Smooth muscle cell (in vitro differentiated cells): ENCODE measurements at regions not wholly inside any gene's neighbourhood (a gene's known extent, or its start where the extent isn't known, plus 50 kb on each side); places are given as distances from the start of the nearest gene placed in this dataset.
"Not testable (repeated sequence)": the region's sequence is repeated elsewhere in the genome, so short reads cannot be mapped to it uniquely, and the experiment has no call there.

ENCODE experiments used
- DNase-seq: peaks from one replicate; lab custom pipeline; 2025; ENCODE audit not compliant: unreplicated experiment; lab: John Stamatoyannopoulos, UW
- H2AFZ ChIP-seq: fragments of 200-600 bp; sonication (generic); 2 replicates; pipeline ENCODE4 v1.6.0; 2016; ENCODE audit warnings: antibody characterized with exemption, low read depth, mild to moderate bottlenecking
- H3F3A ChIP-seq: fragments of 200-600 bp; sonication (generic); 2 replicates; pipeline ENCODE4 v1.6.0; 2017; ENCODE audit warnings: antibody characterized with exemption, low read depth
- H3K27ac ChIP-seq: fragments of 200-600 bp; sonication (generic); 2 replicates; pipeline ENCODE4 v1.5.1; 2016; ENCODE audit warnings: low read depth, mild to moderate bottlenecking
- H3K27me3 ChIP-seq: fragments of 200-600 bp; sonication (generic); 2 replicates; pipeline ENCODE4 v1.6.1; 2016; ENCODE audit warnings: low read depth, mild to moderate bottlenecking
- H3K36me3 ChIP-seq: fragments of 200-600 bp; sonication (generic); 2 replicates; pipeline ENCODE4 v1.5.1; 2016; ENCODE audit warnings: low read depth
- H3K4me1 ChIP-seq: fragments of 200-600 bp; sonication (generic); 2 replicates; pipeline ENCODE4 v1.5.1; 2016; ENCODE audit warnings: low read depth
- H3K4me2 ChIP-seq: fragments of 200-600 bp; sonication (generic); 2 replicates; pipeline ENCODE4 v1.6.0; 2016; ENCODE audit warnings: mild to moderate bottlenecking
- H3K4me3 ChIP-seq: fragments of 200-600 bp; sonication (generic); 2 replicates; pipeline ENCODE4 v1.5.1; 2016; ENCODE audit warnings: mild to moderate bottlenecking
- H3K79me2 ChIP-seq: fragments of 200-600 bp; sonication (generic); 2 replicates; pipeline ENCODE4 v1.6.0; 2016; ENCODE audit warnings: low read depth, mild to moderate bottlenecking
- H3K9ac ChIP-seq: fragments of 200-600 bp; sonication (generic); 2 replicates; pipeline ENCODE4 v1.6.0; 2016; ENCODE audit warnings: low read depth
- H3K9me3 ChIP-seq: fragments of 200-600 bp; sonication (generic); replicated peaks from 2 replicates; pipeline ENCODE4 v1.5.1; 2016; ENCODE audit warnings: low read depth
- H4K20me1 ChIP-seq: fragments of 200-600 bp; sonication (generic); 2 replicates; pipeline ENCODE4 v1.6.0; 2016; ENCODE audit warnings: low read depth
- CTCF ChIP-seq: fragments of 200-600 bp; sonication (generic); IDR thresholded peaks from 2 replicates; pipeline ENCODE4 v1.5.1; 2017; ENCODE audit warnings: borderline replicate concordance, mild to moderate bottlenecking, antibody characterized with exemption; ENCODE audit not compliant: insufficient read depth, poor library complexity, severe bottlenecking
- WGBS: methylation state at CpG from one replicate; pipeline ENCODE4 v1.1.7; 2016; ENCODE audit warnings: low lambda C conversion rate; 5-methylcytosine and 5-hydroxymethylcytosine counted together

- Histone ChIP-seq H3K4me1 (no peaks in the 10 kb centered on the region), H3K4me3 (no peak overlapping the region), H2AFZ (no peak overlapping the region), H3K9ac (no peak overlapping the region), H3K27ac (no peak overlapping the region), H3K36me3 (no peaks in the 10 kb centered on the region), H3F3A (no peaks in the 10 kb centered on the region), H3K9me3 (no peaks in the 10 kb centered on the region), H3K4me2 (no peak overlapping the region), H4K20me1 (no peaks in the 10 kb centered on the region), H3K79me2 (no peaks in the 10 kb centered on the region), H3K27me3 (no peaks in the 10 kb centered on the region)
- no peak for TF ChIP-seq CTCF
- 84% methylated on average over 6 of the region's 6 CpGs for WGBS
- no peak for DNase-seq
Measured at GRCh38 chr20:26315054-26315453, 618.4 kb upstream of the ZNF337 start.

- not testable (repeated sequence) for H4K20me1 ChIP-seq, H3K9me3 ChIP-seq, H2AFZ ChIP-seq, H3K27ac ChIP-seq, H3K79me2 ChIP-seq, H3K4me1 ChIP-seq, H3K4me2 ChIP-seq, H3K36me3 ChIP-seq, H3F3A ChIP-seq, DNase-seq, H3K27me3 ChIP-seq, H3K4me3 ChIP-seq, H3K9ac ChIP-seq
- WGBS, result 90% methylated on average over 3 of the region's 3 CpGs
Measured at GRCh38 chr20:26309720-26310119, 613.1 kb upstream of the ZNF337 start.

- no peak overlapping the region for H3K4me2 ChIP-seq
- no peak overlapping the region for H3K4me3 ChIP-seq
- 98% methylated on average over 2 of the region's 2 CpGs for WGBS
- no peak overlapping the region for H3K27ac ChIP-seq
- no peaks in the 10 kb centered on the region for H3K79me2 ChIP-seq
- no peaks in the 10 kb centered on the region for H3K4me1 ChIP-seq
- peaks cover 5% of the 10 kb centered on the region for H3K9me3 ChIP-seq
- no peak for TF ChIP-seq CTCF
- H3K27me3 ChIP-seq, result no peaks in the 10 kb centered on the region
- H4K20me1 ChIP-seq, result no peaks in the 10 kb centered on the region
- DNase-seq, result no peak
- no peaks in the 10 kb centered on the region for H3F3A ChIP-seq
- H3K9ac ChIP-seq, result no peak overlapping the region
- no peak overlapping the region for H2AFZ ChIP-seq
- no peaks in the 10 kb centered on the region for H3K36me3 ChIP-seq
Measured at GRCh38 chr20:26308961-26309360, 612.3 kb upstream of the ZNF337 start.

GRCh38 chr20:26295006-26295405 is 598.4 kb upstream of the ZNF337 start:
- no peaks in the 10 kb centered on the region for H3K79me2 ChIP-seq
- no peak overlapping the region for H3K4me2 ChIP-seq
- no peaks in the 10 kb centered on the region for H4K20me1 ChIP-seq
- TF ChIP-seq CTCF, result no peak
- H3F3A ChIP-seq, result no peaks in the 10 kb centered on the region
- no peaks in the 10 kb centered on the region for H3K4me1 ChIP-seq
- no peak overlapping the region for H3K27ac ChIP-seq
- no peak for DNase-seq
- over 99% methylated on average over 5 of the region's 5 CpGs for WGBS
- H3K9me3 ChIP-seq, result no peaks in the 10 kb centered on the region
- H3K27me3 ChIP-seq, result no peaks in the 10 kb centered on the region
- no peaks in the 10 kb centered on the region for H3K36me3 ChIP-seq
- H2AFZ ChIP-seq, result no peak overlapping the region
- H3K9ac ChIP-seq, result no peak overlapping the region
- H3K4me3 ChIP-seq, result no peak overlapping the region

GRCh38 chr20:26288379-26289061 is 591.9 kb upstream of the ZNF337 start:
- 92% methylated on average over 7 of the region's 7 CpGs for WGBS
- H3K27me3 ChIP-seq, H2AFZ ChIP-seq, H3K79me2 ChIP-seq, H3K9me3 ChIP-seq, H3F3A ChIP-seq, H3K27ac ChIP-seq, H4K20me1 ChIP-seq, H3K36me3 ChIP-seq, DNase-seq, H3K9ac ChIP-seq, H3K4me2 ChIP-seq, H3K4me1 ChIP-seq, H3K4me3 ChIP-seq: not testable (repeated sequence)
